Caco-2 (cell line): ENCODE measurements at regions not wholly inside any gene's neighbourhood (a gene's known extent, or its start where the extent isn't known, plus 50 kb on each side); places are given as distances from the start of the nearest gene placed in this dataset.

Experiments used
- BruUV-seq: library from RNA; stranded (reverse); fragments of 400-500 nt; replicated peaks from 2 replicates; lab custom pipeline; 2021; lab: Mats Ljungman, UMichigan
- CTCF ChIA-PET: fragments of 300-600 bp; sonication (Branson Sonifier 250); formaldehyde crosslinking; loops from one replicate; lab custom pipeline; 2022; ENCODE audit warnings: antibody characterized with exemption; lab: Charles Lee
- POLR2A ChIA-PET: fragments of 300-600 bp; sonication (Branson Sonifier 250); formaldehyde crosslinking; loops from one replicate; lab custom pipeline; 2022; ENCODE audit warnings: antibody characterized with exemption; lab: Charles Lee
- DNase-seq, 2 experiments: peaks; one replicate each; pipeline versions ENCODE4 v3.0.0 to v3.0.0-alpha.2; 2020 to 2022
- H3K27me3 ChIP-seq: replicated peaks from 2 replicates; pipeline ENCODE4 v1.6.0; 2011; ENCODE audit warnings: low read length; ENCODE audit not compliant: control insufficient read depth, insufficient read depth
- H3K36me3 ChIP-seq: 2 replicates; pipeline ENCODE4 v1.5.1; 2011; ENCODE audit warnings: low read length; ENCODE audit not compliant: control insufficient read depth, insufficient read depth
- H3K4me1 ChIP-seq: fragments of 250-450 bp; sonication (Bioruptor Pico); 2 replicates; pipeline ENCODE4 v1.5.1; 2020; ENCODE audit warnings: mild to moderate bottlenecking
- H3K4me3 ChIP-seq: 2 replicates; pipeline ENCODE4 v1.5.1; 2011; ENCODE audit warnings: low read depth, mild to moderate bottlenecking, control low read depth, low read length
- H3K9me3 ChIP-seq: fragments of 250-450 bp; sonication (Bioruptor Pico); 2 replicates; pipeline ENCODE4 v1.5.1; 2020; ENCODE audit warnings: mild to moderate bottlenecking, moderate library complexity
- H3K27ac Mint-ChIP-seq: one replicate; pipeline ENCODE4 v1.8.0; 2022; ENCODE audit warnings: mixed read lengths; ENCODE audit not compliant: unreplicated experiment
- H3K27me3 Mint-ChIP-seq: one replicate; pipeline ENCODE4 v1.8.0; 2022; ENCODE audit warnings: mixed read lengths; ENCODE audit not compliant: insufficient read depth, unreplicated experiment
- H3K36me3 Mint-ChIP-seq: one replicate; pipeline ENCODE4 v1.8.0; 2022; ENCODE audit warnings: mild to moderate bottlenecking, mixed read lengths; ENCODE audit not compliant: insufficient read depth, unreplicated experiment
- H3K4me1 Mint-ChIP-seq: one replicate; pipeline ENCODE4 v1.8.0; 2022; ENCODE audit warnings: low read depth, mixed read lengths; ENCODE audit not compliant: unreplicated experiment
- H3K4me3 Mint-ChIP-seq: one replicate; pipeline ENCODE4 v1.8.0; 2022; ENCODE audit warnings: mild to moderate bottlenecking, moderate library complexity, mixed read lengths; ENCODE audit not compliant: unreplicated experiment
- H3K9me3 Mint-ChIP-seq: one replicate; pipeline ENCODE4 v1.8.0; 2022; ENCODE audit warnings: mixed read lengths; ENCODE audit not compliant: unreplicated experiment
- CTCF ChIP-seq, 2 experiments: fragments of 200-600 bp in 1 of 2; IDR thresholded peaks; 1 replicate in 1 of 2; 2 replicates in 1 of 2; pipeline versions ENCODE4 v1.5.1 to v1.8.0; 2011 to 2022; ENCODE audit warnings: antibody characterized with exemption in 1 of 2, control low read depth in 1 of 2, inconsistent platforms in 1 of 2, low read depth in 1 of 2, low read length in 1 of 2, mild to moderate bottlenecking in 1 of 2, moderate library complexity in 1 of 2; ENCODE audit not compliant: insufficient read depth in 1 of 2, severe bottlenecking in 1 of 2, unreplicated experiment in 1 of 2
- intact Hi-C: fragments of 100-400 bp; cut with micrococcal nuclease; formaldehyde crosslinking; loops from one replicate; pipeline ENCODE4 v1.10.0; 2022; ENCODE audit not compliant: unreplicated experiment

GRCh38 chr21:41675574-41675973, 91.3 kb downstream of the RIPK4 start:
- TF ChIP-seq CTCF (IDR thresholded peaks at IDR 0.05; ENCODE audit: insufficient read depth in 1 of 2, low read depth in 1 of 2, low read length in 1 of 2, severe bottlenecking in 1 of 2, unreplicated experiment in 1 of 2), result no peak
- Mint-ChIP-seq H3K27me3 (no peaks in the 10 kb centered on the region), H3K4me3 (no peak overlapping the region), H3K36me3 (peaks cover 12% of the 10 kb centered on the region), H3K27ac (no peak overlapping the region), H3K9me3 (no peaks in the 10 kb centered on the region), H3K4me1 (no peaks in the 10 kb centered on the region)
- intact Hi-C loops, result loop anchor here (5.0 kb wide), 1 partner anchor 77 kb away; no protein-coding TSS in a partner anchor
- POLR2A ChIA-PET, result no interaction called here
- H3K36me3 ChIP-seq, result no peaks in the 10 kb centered on the region
- DNase-seq, result no peak
- H3K4me1 ChIP-seq, result peaks cover 21% of the 10 kb centered on the region
- H3K9me3 ChIP-seq, result no peaks in the 10 kb centered on the region
- no peaks in the 10 kb centered on the region for H3K27me3 ChIP-seq
- no TSS peak for BruUV-seq
- H3K4me3 ChIP-seq, result no peak overlapping the region
- CTCF ChIA-PET, result no interaction called here

- Mint-ChIP-seq H3K9me3 (no peaks in the 10 kb centered on the region), H3K27ac (no peak overlapping the region), H3K27me3 (no peaks in the 10 kb centered on the region), H3K36me3 (peaks cover 11% of the 10 kb centered on the region), H3K4me1 (no peaks in the 10 kb centered on the region), H3K4me3 (no peak overlapping the region)
- no peak for TF ChIP-seq CTCF (IDR thresholded peaks at IDR 0.05; ENCODE audit: insufficient read depth in 1 of 2, low read depth in 1 of 2, low read length in 1 of 2, severe bottlenecking in 1 of 2, unreplicated experiment in 1 of 2)
- BruUV-seq, result no TSS peak
- Histone ChIP-seq H3K27me3 (no peaks in the 10 kb centered on the region), H3K9me3 (no peaks in the 10 kb centered on the region), H3K36me3 (no peaks in the 10 kb centered on the region), H3K4me3 (no peak overlapping the region), H3K4me1 (peaks cover 18% of the 10 kb centered on the region)
- no peak for DNase-seq
- CTCF ChIA-PET, result no interaction called here
- intact Hi-C loops, result no loop called here
- POLR2A ChIA-PET, result no interaction called here
Measured at GRCh38 chr21:41674402-41674801, 92.5 kb downstream of the RIPK4 start.

- Histone ChIP-seq H3K4me3 (no peak overlapping the region), H3K27me3 (no peaks in the 10 kb centered on the region), H3K9me3 (no peaks in the 10 kb centered on the region), H3K36me3 (no peaks in the 10 kb centered on the region), H3K4me1 (peaks cover 15% of the 10 kb centered on the region)
- TF ChIP-seq CTCF (IDR thresholded peaks at IDR 0.05; ENCODE audit: insufficient read depth in 1 of 2, low read depth in 1 of 2, low read length in 1 of 2, severe bottlenecking in 1 of 2, unreplicated experiment in 1 of 2), result no peak
- no peak for DNase-seq
- Mint-ChIP-seq H3K27me3 (no peaks in the 10 kb centered on the region), H3K4me1 (no peaks in the 10 kb centered on the region), H3K36me3 (peaks cover 5% of the 10 kb centered on the region), H3K9me3 (no peaks in the 10 kb centered on the region), H3K4me3 (no peak overlapping the region), H3K27ac (no peak overlapping the region)
- intact Hi-C loops, result no loop called here
- ChIA-PET POLR2A (no interaction called here), CTCF (no interaction called here)
- no TSS peak for BruUV-seq
Measured at GRCh38 chr21:41673596-41674335, 93.1 kb downstream of the RIPK4 start.
